AG09319 (cell line): ENCODE measurements at regions not wholly inside any gene's neighbourhood (a gene's known extent, or its start where the extent isn't known, plus 50 kb on each side); places are given as distances from the start of the nearest gene placed in this dataset.

Experiments
- DNase-seq: peaks from one replicate; pipeline ENCODE4 v3.0.0-alpha.2; 2010; ENCODE audit warnings: low read depth; ENCODE audit errors: extremely low read depth
- CTCF ChIP-seq: IDR thresholded peaks from 2 replicates; pipeline ENCODE4 v1.5.1; 2011; ENCODE audit warnings: low read depth, mild to moderate bottlenecking, inconsistent platforms, low read length, moderate library complexity

GRCh38 chr9:108528231-108528630, 327.6 kb downstream of the ACTL7B start:
- no peak for DNase-seq
- TF ChIP-seq CTCF = no peak

GRCh38 chr9:108526518-108526917, 329.3 kb downstream of the ACTL7B start:
- no peak for TF ChIP-seq CTCF
- no peak for DNase-seq

GRCh38 chr9:108525186-108525585, 330.6 kb downstream of the ACTL7B start:
- no peak for TF ChIP-seq CTCF
- DNase-seq = no peak

GRCh38 chr9:108521063-108521590, 334.7 kb downstream of the ACTL7B start:
- DNase-seq = no peak
- TF ChIP-seq CTCF = no peak

GRCh38 chr9:108519437-108519836, 336.3 kb downstream of the ACTL7B start:
- no peak for TF ChIP-seq CTCF
- no peak for DNase-seq

GRCh38 chr9:108517651-108518365, 338.0 kb downstream of the ACTL7B start:
- no peak for TF ChIP-seq CTCF
- no peak for DNase-seq

GRCh38 chr9:108516391-108516790, 339.4 kb downstream of the ACTL7B start:
- DNase-seq = no peak
- TF ChIP-seq CTCF = no peak
